ENCODE measurements at regions not wholly inside any gene's neighbourhood (a gene's known extent, or its start where the extent isn't known, plus 50 kb on each side); places are given as distances from the start of the nearest gene placed in this dataset.

GRCh38 chr2:167553635-167554034 lies 665.4 kb downstream of the XIRP2 start:
- no peak for TF ChIP-seq POLR2A (IDR thresholded peaks at IDR 0.05)
- TF ChIP-seq CTCF (IDR thresholded peaks at IDR 0.05 in 8 of 11, conservative IDR thresholded peaks at IDR 0.05 in 3 of 11) = no peak
- no peak for TF ChIP-seq POLR2AphosphoS5 (IDR thresholded peaks at IDR 0.05)
